ENCODE measurements at regions not wholly inside any gene's neighbourhood (a gene's known extent, or its start where the extent isn't known, plus 50 kb on each side); places are given as distances from the start of the nearest gene placed in this dataset.
A peak's percentile ranks its signal among the peaks of the same experiment; 100 is the strongest.

GRCh38 chr6:79335133-79335674, 100.7 kb upstream of the HMGN3 start:
- Histone ChIP-seq H3K14ac (ENCODE audit: low read length) (no peak overlapping the region), H3K79me1 (ENCODE audit: low read length) (no peaks in the 10 kb centered on the region), H2AFZ (ENCODE audit: insufficient read depth, low read length, poor library complexity) (no peak overlapping the region), H3K9ac (ENCODE audit: low read length) (no peak overlapping the region), H4K91ac (ENCODE audit: low read depth, low read length) (no peak overlapping the region), H3K79me2 (ENCODE audit: control insufficient read depth, insufficient read depth, low read length, poor library complexity) (no peaks in the 10 kb centered on the region), H2AK5ac (ENCODE audit: low read length) (no peak overlapping the region), H3K27ac (ENCODE audit: low read depth, low read length) (no peak overlapping the region), H3K4me3 (ENCODE audit: low read depth, low read length) (no peak overlapping the region), H3K4ac (ENCODE audit: low read depth, low read length) (no peak overlapping the region), H2BK12ac (ENCODE audit: low read length) (no peak overlapping the region), H3K4me2 (ENCODE audit: low read length) (no peak overlapping the region), H3K23ac (ENCODE audit: low read length) (no peak overlapping the region), H2BK120ac (ENCODE audit: insufficient read depth, low read length, poor library complexity) (no peak overlapping the region), H3K36me3 (ENCODE audit: control insufficient read depth in 1 of 2, insufficient read depth in 2 of 2, low read length in 2 of 2) (no peaks in the 10 kb centered on the region), H2BK5ac (ENCODE audit: low read depth, low read length, poor library complexity) (no peak overlapping the region), H3K9me3 (ENCODE audit: insufficient read depth, low read depth, low read length) (no peaks in the 10 kb centered on the region), H4K12ac (ENCODE audit: low read depth, low read length) (no peak overlapping the region), H3K27me3 (ENCODE audit: insufficient read depth, low read length) (no peaks in the 10 kb centered on the region), H3K4me1 (ENCODE audit: control insufficient read depth in 1 of 2, insufficient read depth in 2 of 2, low read length in 2 of 2) (no peaks in the 10 kb centered on the region), H4K8ac (ENCODE audit: low read depth, low read length) (no peak overlapping the region), H3K18ac (ENCODE audit: low read length) (no peak overlapping the region)
- no CpG with 5 or more reads among the region's 2 CpGs for whole genome bisulfite sequencing (ENCODE audit: extremely low coverage, insufficient coverage, insufficient read length)
- peak in 1 of 2 donors; percentile 11 for DNase-seq

DNA sequence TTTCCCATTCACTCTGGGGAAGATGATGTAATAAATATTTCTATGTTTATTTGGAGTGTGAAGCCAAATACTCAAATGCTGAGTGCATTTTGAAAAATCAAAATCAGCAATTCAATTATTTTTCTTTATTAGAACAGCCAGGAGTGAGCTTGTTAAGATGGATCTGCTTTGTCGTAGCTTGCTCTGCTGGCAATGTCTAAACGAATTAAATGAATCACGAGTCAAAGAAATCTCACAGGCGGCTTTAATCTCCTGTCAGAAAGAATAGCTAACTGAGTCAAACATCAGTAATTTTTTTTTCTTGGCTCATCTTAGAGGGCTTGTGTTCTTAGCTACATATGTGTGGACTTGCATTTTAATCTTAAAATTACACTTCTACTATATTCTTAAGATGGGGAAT, 100.2 kb upstream of the HMGN3 start:
- Histone ChIP-seq H3K18ac (ENCODE audit: low read length) (no peak overlapping the region), H3K4me1 (ENCODE audit: control insufficient read depth in 1 of 2, insufficient read depth in 2 of 2, low read length in 2 of 2) (no peaks in the 10 kb centered on the region), H3K36me3 (ENCODE audit: control insufficient read depth in 1 of 2, insufficient read depth in 2 of 2, low read length in 2 of 2) (no peaks in the 10 kb centered on the region), H3K23ac (ENCODE audit: low read length) (no peak overlapping the region), H2BK120ac (ENCODE audit: insufficient read depth, low read length, poor library complexity) (no peak overlapping the region), H4K8ac (ENCODE audit: low read depth, low read length) (no peak overlapping the region), H2AFZ (ENCODE audit: insufficient read depth, low read length, poor library complexity) (no peak overlapping the region), H3K4ac (ENCODE audit: low read depth, low read length) (no peak overlapping the region), H4K12ac (ENCODE audit: low read depth, low read length) (no peak overlapping the region), H3K4me3 (ENCODE audit: low read depth, low read length) (no peak overlapping the region), H3K79me2 (ENCODE audit: control insufficient read depth, insufficient read depth, low read length, poor library complexity) (no peaks in the 10 kb centered on the region), H3K79me1 (ENCODE audit: low read length) (no peaks in the 10 kb centered on the region), H2BK5ac (ENCODE audit: low read depth, low read length, poor library complexity) (no peak overlapping the region), H3K9me3 (ENCODE audit: insufficient read depth, low read depth, low read length) (no peaks in the 10 kb centered on the region), H3K14ac (ENCODE audit: low read length) (no peak overlapping the region), H2AK5ac (ENCODE audit: low read length) (no peak overlapping the region), H3K9ac (ENCODE audit: low read length) (no peak overlapping the region), H4K91ac (ENCODE audit: low read depth, low read length) (no peak overlapping the region), H3K27me3 (ENCODE audit: insufficient read depth, low read length) (no peaks in the 10 kb centered on the region), H3K27ac (ENCODE audit: low read depth, low read length) (no peak overlapping the region), H3K4me2 (ENCODE audit: low read length) (no peak overlapping the region), H2BK12ac (ENCODE audit: low read length) (no peak overlapping the region)
- no peak for DNase-seq
- no CpG with 5 or more reads among the region's 4 CpGs for WGBS (ENCODE audit: extremely low coverage, insufficient coverage, insufficient read length)

DNA sequence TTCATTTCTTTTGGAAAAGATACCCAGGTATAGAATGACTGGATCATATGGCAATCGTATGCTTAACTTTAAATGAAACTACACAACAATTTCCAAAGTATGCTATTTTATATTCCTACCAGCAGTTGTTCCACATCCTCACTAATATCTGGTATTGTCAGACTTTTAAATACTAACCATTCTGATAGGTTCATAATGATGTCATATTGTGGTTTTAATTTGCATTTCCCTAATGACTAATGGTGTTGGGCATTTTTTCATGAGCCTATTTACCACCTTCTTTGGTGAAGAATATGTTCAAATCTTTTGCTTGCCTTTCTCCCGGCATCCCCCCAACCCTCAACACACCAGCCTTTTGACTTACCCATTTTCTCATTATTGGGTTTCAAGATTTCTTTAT, 96.2 kb upstream of the HMGN3 start:
- Histone ChIP-seq H3K4ac (ENCODE audit: low read depth, low read length) (no peak overlapping the region), H3K79me1 (ENCODE audit: low read length) (no peaks in the 10 kb centered on the region), H3K14ac (ENCODE audit: low read length) (no peak overlapping the region), H3K23ac (ENCODE audit: low read length) (no peak overlapping the region), H3K27ac (ENCODE audit: low read depth, low read length) (no peak overlapping the region), H2BK12ac (ENCODE audit: low read length) (no peak overlapping the region), H3K4me3 (ENCODE audit: low read depth, low read length) (no peak overlapping the region), H4K8ac (ENCODE audit: low read depth, low read length) (no peak overlapping the region), H3K9ac (ENCODE audit: low read length) (no peak overlapping the region), H2BK5ac (ENCODE audit: low read depth, low read length, poor library complexity) (no peak overlapping the region), H2BK120ac (ENCODE audit: insufficient read depth, low read length, poor library complexity) (no peak overlapping the region), H3K4me2 (ENCODE audit: low read length) (no peak overlapping the region), H3K18ac (ENCODE audit: low read length) (no peak overlapping the region), H2AK5ac (ENCODE audit: low read length) (no peak overlapping the region), H2AFZ (ENCODE audit: insufficient read depth, low read length, poor library complexity) (no peak overlapping the region), H4K91ac (ENCODE audit: low read depth, low read length) (no peak overlapping the region), H3K79me2 (ENCODE audit: control insufficient read depth, insufficient read depth, low read length, poor library complexity) (no peaks in the 10 kb centered on the region), H3K27me3 (ENCODE audit: insufficient read depth, low read length) (no peaks in the 10 kb centered on the region), H3K36me3 (ENCODE audit: control insufficient read depth in 1 of 2, insufficient read depth in 2 of 2, low read length in 2 of 2) (no peaks in the 10 kb centered on the region), H3K4me1 (ENCODE audit: control insufficient read depth in 1 of 2, insufficient read depth in 2 of 2, low read length in 2 of 2) (no peaks in the 10 kb centered on the region), H3K9me3 (ENCODE audit: insufficient read depth, low read depth, low read length) (peaks cover 3% of the 10 kb centered on the region), H4K12ac (ENCODE audit: low read depth, low read length) (no peak overlapping the region)
- no peak for DNase-seq
- WGBS (ENCODE audit: extremely low coverage, insufficient coverage, insufficient read length): no CpG with 5 or more reads among the region's 2 CpGs

- Histone ChIP-seq H3K23ac (ENCODE audit: low read length) (no peak overlapping the region), H2BK120ac (ENCODE audit: insufficient read depth, low read length, poor library complexity) (no peak overlapping the region), H3K27ac (ENCODE audit: low read depth, low read length) (no peak overlapping the region), H4K8ac (ENCODE audit: low read depth, low read length) (no peak overlapping the region), H3K4me3 (ENCODE audit: low read depth, low read length) (no peak overlapping the region), H3K4me1 (ENCODE audit: control insufficient read depth in 1 of 2, insufficient read depth in 2 of 2, low read length in 2 of 2) (no peaks in the 10 kb centered on the region), H4K12ac (ENCODE audit: low read depth, low read length) (no peak overlapping the region), H3K18ac (ENCODE audit: low read length) (no peak overlapping the region), H3K79me2 (ENCODE audit: control insufficient read depth, insufficient read depth, low read length, poor library complexity) (no peaks in the 10 kb centered on the region), H3K9me3 (ENCODE audit: insufficient read depth, low read depth, low read length) (peaks cover 8% of the 10 kb centered on the region), H3K9ac (ENCODE audit: low read length) (no peak overlapping the region), H3K36me3 (ENCODE audit: control insufficient read depth in 1 of 2, insufficient read depth in 2 of 2, low read length in 2 of 2) (no peaks in the 10 kb centered on the region), H2BK12ac (ENCODE audit: low read length) (no peak overlapping the region), H2BK5ac (ENCODE audit: low read depth, low read length, poor library complexity) (no peak overlapping the region), H2AK5ac (ENCODE audit: low read length) (no peak overlapping the region), H3K79me1 (ENCODE audit: low read length) (no peaks in the 10 kb centered on the region), H4K91ac (ENCODE audit: low read depth, low read length) (no peak overlapping the region), H3K14ac (ENCODE audit: low read length) (no peak overlapping the region), H3K4me2 (ENCODE audit: low read length) (no peak overlapping the region), H2AFZ (ENCODE audit: insufficient read depth, low read length, poor library complexity) (no peak overlapping the region), H3K27me3 (ENCODE audit: insufficient read depth, low read length) (no peaks in the 10 kb centered on the region), H3K4ac (ENCODE audit: low read depth, low read length) (no peak overlapping the region)
- DNase-seq: peak; percentile 91 to 97
- no CpG with 5 or more reads among the region's 5 CpGs for WGBS (ENCODE audit: extremely low coverage, insufficient coverage, insufficient read length)
Measured at GRCh38 chr6:79313254-79313653, 78.8 kb upstream of the HMGN3 start.

Measured in trophoblast cell (in vitro differentiated cells and primary cell).